Tibial nerve (tissue), 4 donors: ENCODE measurements at regions not wholly inside any gene's neighbourhood (a gene's known extent, or its start where the extent isn't known, plus 50 kb on each side); places are given as distances from the start of the nearest gene placed in this dataset.
"Not testable (repeated sequence)": the region's sequence is repeated elsewhere in the genome, so short reads cannot be mapped to it uniquely, and the experiment has no call there.

Experiments
- DNase-seq, 2 donors: peaks; one replicate each; pipeline ENCODE4 v3.0.0-alpha.2; 2019; ENCODE audit warnings: low spot score in 2 of 2
- H3K27ac ChIP-seq, 4 donors: fragments of 200-600 bp; sonication (generic) in 3 of 4; one replicate each; pipeline ENCODE4 v1.5.1; 2017 to 2019; ENCODE audit warnings: mild to moderate bottlenecking in 1 of 4
- H3K27me3 ChIP-seq, 2 donors: fragments of 200-600 bp; sonication (generic) in 1 of 2; one replicate each; pipeline versions ENCODE4 v1.5.1 to v1.6.0; 2017 to 2019
- H3K36me3 ChIP-seq, 3 donors: fragments of 200-600 bp; sonication (generic); one replicate each; pipeline ENCODE4 v1.5.1; 2018 to 2019
- H3K4me1 ChIP-seq, 4 donors: fragments of 200-600 bp; sonication (generic) in 3 of 4; one replicate each; pipeline ENCODE4 v1.5.1; 2017 to 2019
- H3K4me3 ChIP-seq, 4 donors: fragments of 200-600 bp; sonication (generic) in 3 of 4; one replicate each; pipeline ENCODE4 v1.5.1; 2017 to 2019; ENCODE audit warnings: mild to moderate bottlenecking in 1 of 4, moderate library complexity in 1 of 4
- H3K9me3 ChIP-seq, 4 donors: fragments of 200-600 bp; sonication (generic) in 3 of 4; one replicate each; pipeline ENCODE4 v1.5.1; 2017 to 2019
- CTCF ChIP-seq, 5 experiments: fragments of 200-600 bp in 3 of 5; fragments of 450-650 bp in 2 of 5; sonication (generic) in 3 of 5; IDR thresholded peaks; one replicate each; pipeline ENCODE4 v1.5.1; 2016 to 2019; ENCODE audit warnings: antibody characterized with exemption in 5 of 5, mild to moderate bottlenecking in 3 of 5, moderate library complexity in 2 of 5
- EP300 ChIP-seq, 2 donors: sonication (generic); formaldehyde crosslinking; IDR thresholded peaks; one replicate each; pipeline ENCODE4 v1.6.1; 2017; ENCODE audit warnings: antibody characterized with exemption in 2 of 2, mild to moderate bottlenecking in 1 of 2
- POLR2A ChIP-seq, 2 donors: fragments of 450-650 bp; IDR thresholded peaks; one replicate each; pipeline ENCODE4 v1.6.1; 2017; ENCODE audit warnings: antibody characterized with exemption in 2 of 2, mild to moderate bottlenecking in 2 of 2, moderate library complexity in 2 of 2
- whole genome bisulfite sequencing, 2 donors: methylation state at CpG; one replicate each; pipeline ENCODE4 v1.1.5; 2018; 5-methylcytosine and 5-hydroxymethylcytosine counted together

- DNase-seq = no peak
- H3K9me3 ChIP-seq = no peaks in the 10 kb centered on the region
- no peaks in the 10 kb centered on the region for H3K27me3 ChIP-seq
- no peak overlapping the region for H3K4me3 ChIP-seq
- H3K4me1 ChIP-seq = no peaks in the 10 kb centered on the region
- H3K36me3 ChIP-seq = no peaks in the 10 kb centered on the region
- H3K27ac ChIP-seq = no peak overlapping the region
- no peak for TF ChIP-seq POLR2A (IDR thresholded peaks at IDR 0.05)
- no peak for TF ChIP-seq EP300 (IDR thresholded peaks at IDR 0.05)
- TF ChIP-seq CTCF (IDR thresholded peaks at IDR 0.05) = no peak
Observed at GRCh38 chr2:142380372-142380771, 249.6 kb upstream of the LRP1B start.

- not testable (repeated sequence) for H3K27me3 ChIP-seq, H3K4me1 ChIP-seq, DNase-seq, H3K27ac ChIP-seq, H3K36me3 ChIP-seq, H3K9me3 ChIP-seq, H3K4me3 ChIP-seq
- 91 to 93% methylated on average over 7 of the region's 7 CpGs for WGBS, 2 donors
Observed at GRCh38 chr2:142362069-142362468, 231.3 kb upstream of the LRP1B start.

DNA sequence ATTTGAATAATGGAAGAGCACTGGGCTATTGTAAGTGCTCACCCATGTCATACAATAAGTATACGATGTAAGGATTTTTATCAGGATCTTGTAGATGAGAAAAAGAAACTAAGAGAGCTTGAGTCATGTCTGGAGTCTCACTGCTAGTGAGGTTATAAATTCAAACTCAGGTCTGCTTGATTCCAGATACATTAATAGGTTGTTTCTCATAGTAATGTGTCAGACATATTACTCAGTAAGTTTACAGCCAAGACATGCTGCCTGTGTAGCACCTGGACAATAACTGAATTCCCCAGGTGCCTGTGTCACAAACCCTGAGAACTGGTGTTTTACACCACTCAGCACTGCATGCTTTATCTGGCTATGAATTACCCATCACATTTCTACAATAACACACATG is 216.9 kb upstream of the LRP1B start:
- no peak for TF ChIP-seq EP300 (IDR thresholded peaks at IDR 0.05)
- no peak overlapping the region for H3K4me3 ChIP-seq
- no peaks in the 10 kb centered on the region for H3K36me3 ChIP-seq
- no peaks in the 10 kb centered on the region for H3K9me3 ChIP-seq
- no peaks in the 10 kb centered on the region for H3K4me1 ChIP-seq
- H3K27me3 ChIP-seq = no peaks in the 10 kb centered on the region
- no peak for DNase-seq
- H3K27ac ChIP-seq = no peak overlapping the region
- 81 to 88% methylated on average over 1 of the region's 1 CpG for WGBS, 2 donors

DNA sequence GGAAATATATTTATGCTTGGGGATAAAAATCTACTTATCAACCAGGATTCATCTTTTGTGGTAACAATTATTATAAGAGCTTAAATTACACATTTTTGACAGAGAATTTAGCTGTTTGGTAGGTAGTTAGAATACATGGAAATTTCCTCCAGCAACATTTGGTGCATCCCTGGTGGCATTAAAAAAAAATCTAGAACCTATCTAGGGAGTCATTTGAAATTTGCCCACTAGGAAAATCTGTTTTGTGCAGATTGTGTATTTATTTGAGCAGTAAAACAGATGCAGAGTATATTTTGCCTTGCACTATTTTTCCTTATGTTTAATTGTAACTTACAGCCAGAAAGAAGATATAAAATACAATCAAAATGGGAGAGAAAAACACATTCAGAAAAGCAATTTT is 208.4 kb upstream of the LRP1B start:
- Histone ChIP-seq H3K27ac (no peak overlapping the region), H3K36me3 (no peaks in the 10 kb centered on the region), H3K27me3 (no peaks in the 10 kb centered on the region), H3K4me3 (no peak overlapping the region), H3K4me1 (no peaks in the 10 kb centered on the region), H3K9me3 (peaks cover 0 to 5% (median 0%) of the 10 kb centered on the region in 4 donors)
- DNase-seq = no peak
- no peak for TF ChIP-seq POLR2A (IDR thresholded peaks at IDR 0.05)
- no peak for TF ChIP-seq CTCF (IDR thresholded peaks at IDR 0.05)
- no peak for TF ChIP-seq EP300 (IDR thresholded peaks at IDR 0.05)

DNA sequence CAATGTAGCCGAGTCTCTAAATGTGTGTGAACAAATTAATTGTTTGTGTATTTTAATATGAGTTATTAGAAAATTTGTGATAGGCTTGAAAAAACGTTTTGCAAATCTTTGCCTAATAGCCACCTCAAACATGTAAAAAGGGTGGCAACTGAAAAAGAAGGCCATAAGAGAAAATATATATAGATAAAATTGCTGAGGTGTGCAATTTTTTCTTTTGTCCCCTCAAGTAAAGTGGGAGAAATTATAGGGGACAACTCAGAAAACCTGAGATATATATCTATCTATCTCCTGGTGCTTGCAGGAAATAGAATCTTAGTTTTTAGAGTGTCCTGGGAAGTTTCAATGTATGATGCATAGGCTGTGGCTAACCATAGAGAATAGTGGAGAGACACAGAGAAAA is 201.4 kb upstream of the LRP1B start:
- DNase-seq = no peak
- Histone ChIP-seq H3K36me3 (no peaks in the 10 kb centered on the region), H3K9me3 (peaks cover 0 to 6% (median 0%) of the 10 kb centered on the region in 4 donors), H3K4me3 (no peak overlapping the region), H3K27ac (no peak overlapping the region), H3K4me1 (no peaks in the 10 kb centered on the region), H3K27me3 (no peaks in the 10 kb centered on the region)
- WGBS, 2 donors = 68 to 69% methylated on average over 2 of the region's 2 CpGs
- TF ChIP-seq EP300 (IDR thresholded peaks at IDR 0.05) = no peak
- TF ChIP-seq POLR2A (IDR thresholded peaks at IDR 0.05) = no peak
- no peak for TF ChIP-seq CTCF (IDR thresholded peaks at IDR 0.05)

- no peak for TF ChIP-seq CTCF (IDR thresholded peaks at IDR 0.05)
- no peak for TF ChIP-seq POLR2A (IDR thresholded peaks at IDR 0.05)
- TF ChIP-seq EP300 (IDR thresholded peaks at IDR 0.05) = no peak
- 92 to 96% methylated on average over 1 of the region's 1 CpG for WGBS, 2 donors
- H3K27ac ChIP-seq = no peak overlapping the region
- H3K4me1 ChIP-seq = no peaks in the 10 kb centered on the region
- no peak for DNase-seq
- H3K27me3 ChIP-seq = no peaks in the 10 kb centered on the region
- H3K36me3 ChIP-seq = no peaks in the 10 kb centered on the region
- H3K4me3 ChIP-seq = no peak overlapping the region
- H3K9me3 ChIP-seq = peaks cover 0 to 6% (median 0%) of the 10 kb centered on the region in 4 donors
Observed at GRCh38 chr2:142330458-142330857, 199.6 kb upstream of the LRP1B start.
